GM12872 (cell line): ENCODE measurements at regions not wholly inside any gene's neighbourhood (a gene's known extent, or its start where the extent isn't known, plus 50 kb on each side); places are given as distances from the start of the nearest gene placed in this dataset.

Experiments used
- TF ChIP-seq, protein P1 (sequence below): IDR thresholded peaks from 3 replicates; pipeline ENCODE4 v1.5.1; 2011; ENCODE audit warnings: low read depth, mild to moderate bottlenecking, low read length, moderate library complexity; ENCODE audit not compliant: insufficient read depth

DNA sequence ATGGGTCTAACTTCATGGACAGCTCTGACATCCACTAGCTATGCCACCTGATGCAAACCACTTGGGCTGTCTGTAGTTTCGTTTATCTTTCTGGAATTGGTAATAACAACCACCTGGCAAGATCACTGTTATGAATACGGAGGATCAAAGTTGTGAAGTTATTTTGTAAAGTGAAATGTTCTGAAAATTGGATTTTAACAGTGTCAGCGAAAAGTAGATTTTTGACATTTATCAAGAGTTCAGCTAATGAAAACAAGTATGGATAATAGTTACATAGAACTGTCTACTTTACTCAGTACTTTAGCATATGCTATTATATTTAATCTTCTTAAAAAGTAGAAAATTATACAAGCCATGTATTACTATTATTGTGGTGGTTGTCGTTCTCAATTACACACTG, 813.8 kb downstream of the RNF144A start:
- TF ChIP-seq, protein P1, sequence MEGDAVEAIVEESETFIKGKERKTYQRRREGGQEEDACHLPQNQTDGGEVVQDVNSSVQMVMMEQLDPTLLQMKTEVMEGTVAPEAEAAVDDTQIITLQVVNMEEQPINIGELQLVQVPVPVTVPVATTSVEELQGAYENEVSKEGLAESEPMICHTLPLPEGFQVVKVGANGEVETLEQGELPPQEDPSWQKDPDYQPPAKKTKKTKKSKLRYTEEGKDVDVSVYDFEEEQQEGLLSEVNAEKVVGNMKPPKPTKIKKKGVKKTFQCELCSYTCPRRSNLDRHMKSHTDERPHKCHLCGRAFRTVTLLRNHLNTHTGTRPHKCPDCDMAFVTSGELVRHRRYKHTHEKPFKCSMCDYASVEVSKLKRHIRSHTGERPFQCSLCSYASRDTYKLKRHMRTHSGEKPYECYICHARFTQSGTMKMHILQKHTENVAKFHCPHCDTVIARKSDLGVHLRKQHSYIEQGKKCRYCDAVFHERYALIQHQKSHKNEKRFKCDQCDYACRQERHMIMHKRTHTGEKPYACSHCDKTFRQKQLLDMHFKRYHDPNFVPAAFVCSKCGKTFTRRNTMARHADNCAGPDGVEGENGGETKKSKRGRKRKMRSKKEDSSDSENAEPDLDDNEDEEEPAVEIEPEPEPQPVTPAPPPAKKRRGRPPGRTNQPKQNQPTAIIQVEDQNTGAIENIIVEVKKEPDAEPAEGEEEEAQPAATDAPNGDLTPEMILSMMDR = no peak

DNA sequence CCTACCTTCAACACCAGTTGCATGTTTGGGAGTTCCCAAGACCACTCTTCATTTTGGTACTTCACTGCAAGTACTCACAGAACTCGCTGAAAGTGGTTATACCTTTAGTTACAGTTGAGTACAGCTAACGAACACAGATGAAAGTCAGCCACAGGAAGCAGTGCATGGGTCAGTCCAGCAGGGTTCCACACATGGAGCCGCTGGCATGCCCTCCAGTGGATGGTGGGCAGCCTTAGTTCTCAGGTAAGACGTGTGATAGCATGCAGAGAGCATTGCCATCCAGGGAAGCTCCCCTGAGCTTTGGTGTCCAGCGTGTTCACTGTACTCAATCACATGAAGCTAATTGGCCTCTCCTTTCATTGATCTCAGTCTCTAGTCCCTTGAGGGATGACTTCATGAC, 815.3 kb downstream of the RNF144A start:
- TF ChIP-seq, protein P1 = no peak

DNA sequence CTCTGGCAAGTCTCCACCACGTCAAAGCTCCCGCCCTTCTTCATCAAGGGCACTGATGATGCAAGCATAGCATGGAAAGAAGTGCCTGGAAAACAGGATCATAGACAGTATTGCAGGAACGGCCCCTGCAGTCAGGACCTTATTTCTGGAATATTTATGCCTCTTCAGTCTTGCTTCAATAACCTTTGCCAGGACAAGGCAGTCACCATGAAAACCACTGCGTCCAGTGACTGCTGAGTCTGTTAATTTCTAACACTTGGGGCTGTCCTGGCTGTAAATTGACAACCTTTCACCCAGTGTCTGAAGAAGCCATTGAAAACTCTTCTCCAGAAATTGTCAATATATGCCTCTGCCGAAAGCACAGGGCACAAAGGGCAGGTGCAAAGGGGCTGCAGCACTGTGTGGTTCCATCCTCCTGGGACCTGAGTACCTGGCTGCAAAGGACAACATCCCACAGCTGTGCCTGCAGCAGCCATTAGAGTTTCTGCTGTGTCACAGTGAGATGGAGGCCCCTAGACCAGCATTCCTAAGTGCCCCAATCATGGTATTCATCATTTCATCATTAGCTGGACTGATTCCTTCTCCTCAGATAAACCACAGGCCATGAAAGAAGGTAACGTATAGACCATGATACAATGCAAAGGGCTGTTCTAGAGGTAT, 819.6 kb downstream of the RNF144A start:
- TF ChIP-seq, protein P1 = no peak

DNA sequence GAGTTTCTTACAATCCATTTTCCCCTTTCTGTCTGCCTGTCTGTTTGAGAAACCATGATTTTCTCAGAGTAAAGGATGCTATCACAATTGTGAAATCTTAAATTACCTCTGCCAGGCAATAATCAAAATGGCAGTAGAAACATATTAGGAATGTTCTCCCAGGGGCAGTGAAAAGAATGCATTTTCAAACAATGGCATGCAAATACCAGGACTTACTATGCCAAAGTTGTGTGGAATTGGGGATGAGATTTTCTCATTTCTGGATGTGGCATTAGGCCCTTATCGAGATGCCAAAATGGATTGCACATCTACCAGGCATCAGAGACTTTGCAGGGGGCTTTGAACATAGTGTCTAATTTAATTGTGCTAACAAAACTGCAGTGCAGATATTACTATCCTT, 821.4 kb downstream of the RNF144A start:
- TF ChIP-seq, protein P1 = no peak

DNA sequence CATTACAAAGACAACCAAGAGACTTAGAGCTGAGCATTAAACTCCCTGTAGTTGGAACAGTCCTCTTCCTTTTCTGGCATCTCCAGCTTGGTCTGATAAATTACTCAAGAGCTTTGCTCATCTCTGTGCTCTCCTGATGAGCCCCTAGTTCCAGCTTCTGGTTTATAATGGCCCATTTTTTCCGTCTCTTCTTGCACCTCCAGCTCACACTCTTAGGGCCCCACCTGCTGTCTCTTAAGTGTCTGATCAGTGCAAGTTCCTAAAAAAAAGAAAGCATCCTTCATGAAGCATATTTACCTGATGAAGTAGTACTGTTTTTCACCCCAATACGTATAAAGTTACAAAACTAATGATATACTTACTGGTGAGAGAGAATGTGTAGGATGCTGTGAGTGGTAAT, 822.9 kb downstream of the RNF144A start:
- TF ChIP-seq, protein P1 = no peak

DNA sequence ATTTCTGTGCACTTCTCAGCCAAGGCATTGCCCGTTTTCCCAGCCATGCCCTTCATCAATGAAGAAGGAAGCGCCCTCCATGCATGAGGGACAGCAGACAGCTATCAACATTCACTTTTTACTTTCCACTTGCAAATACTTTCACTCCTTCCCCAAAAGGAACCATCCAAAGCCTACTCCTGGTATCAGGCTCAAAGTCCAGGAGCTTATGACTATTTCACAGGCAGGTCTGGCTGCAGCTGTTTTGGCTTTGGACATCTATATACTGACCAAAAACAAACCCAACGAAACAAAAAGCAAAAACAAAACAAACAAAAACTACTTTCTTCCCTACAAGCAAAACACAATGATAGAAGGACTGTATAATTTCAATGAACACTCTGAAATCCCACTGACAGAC, 825.1 kb downstream of the RNF144A start:
- TF ChIP-seq, protein P1 = no peak

DNA sequence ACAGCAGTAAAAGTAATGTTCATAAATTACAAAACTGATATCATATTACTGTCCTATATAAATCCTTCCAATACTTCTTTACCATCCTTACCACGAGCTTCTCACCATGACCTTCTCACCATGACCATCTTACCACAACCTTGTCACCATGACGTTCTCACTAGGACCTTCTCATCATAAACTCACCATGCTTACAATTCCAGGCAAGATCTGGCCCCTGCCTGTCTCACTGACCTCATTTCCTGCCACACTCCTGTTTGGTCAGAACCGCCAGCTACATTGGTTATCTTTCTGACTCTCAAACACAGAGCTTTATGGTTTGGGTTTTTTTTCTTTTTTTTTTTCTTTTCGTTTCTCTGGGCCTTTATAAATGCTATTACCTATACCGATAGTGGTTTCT, 827.6 kb downstream of the RNF144A start:
- TF ChIP-seq, protein P1 = no peak

DNA sequence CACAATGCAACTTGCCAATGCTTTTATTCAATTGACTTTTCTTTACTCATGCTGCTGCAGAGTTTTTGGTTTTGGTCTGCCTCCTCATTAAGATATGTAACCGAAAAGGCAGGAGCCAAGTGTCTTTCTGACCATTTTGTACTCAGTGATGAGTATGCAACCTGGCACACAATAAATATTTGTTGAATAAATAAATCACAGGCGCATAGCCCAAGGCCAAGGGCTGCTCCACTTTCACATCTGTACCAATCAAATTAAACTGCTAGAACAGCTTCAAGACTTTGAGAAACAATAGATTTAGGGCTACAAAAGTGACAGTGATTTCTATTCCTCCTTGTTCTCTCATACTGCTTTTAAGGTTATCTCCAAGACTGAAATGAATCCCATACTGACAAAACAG, 828.2 kb downstream of the RNF144A start:
- TF ChIP-seq, protein P1 = no peak
